ENCODE measurements at regions not wholly inside any gene's neighbourhood (a gene's known extent, or its start where the extent isn't known, plus 50 kb on each side); places are given as distances from the start of the nearest gene placed in this dataset.

GRCh38 chr3:104598848-104599511, 767.7 kb upstream of the ALCAM start:
- no peak for FAIRE-seq
- Histone ChIP-seq H3K27ac (ENCODE audit: control insufficient read depth, insufficient read depth, low read length) (no peak overlapping the region), H3K4me2 (ENCODE audit: control insufficient read depth, extremely low read depth, insufficient read depth, low read depth, low read length) (no peak overlapping the region), H3K36me3 (ENCODE audit: control insufficient read depth in 2 of 2, extremely low read depth in 1 of 2, insufficient read depth in 2 of 2, low read length in 2 of 2) (no peaks in the 10 kb centered on the region), H3K4me1 (ENCODE audit: control insufficient read depth, extremely low read depth, insufficient read depth, low read length) (no peaks in the 10 kb centered on the region), H4K20me1 (ENCODE audit: control insufficient read depth, extremely low read depth, insufficient read depth, low read length) (no peaks in the 10 kb centered on the region), H3K27me3 (ENCODE audit: control insufficient read depth, extremely low read depth, insufficient read depth, low read length) (no peaks in the 10 kb centered on the region), H3K9me1 (ENCODE audit: control insufficient read depth, extremely low read depth, insufficient read depth, low read length) (no peaks in the 10 kb centered on the region), H3K9ac (ENCODE audit: control insufficient read depth, extremely low read depth, insufficient read depth, low read length) (no peak overlapping the region), H3K79me2 (ENCODE audit: control insufficient read depth, insufficient read depth, low read length) (no peaks in the 10 kb centered on the region), H3K4me3 (ENCODE audit: control insufficient read depth in 2 of 3, extremely low read depth in 1 of 3, insufficient read depth in 2 of 3, low read depth in 1 of 3, low read length in 3 of 3) (no peak overlapping the region), H2AFZ (ENCODE audit: control insufficient read depth, low read length) (no peak overlapping the region), H3K9me3 (ENCODE audit: control insufficient read depth, low read depth, low read length) (no peaks in the 10 kb centered on the region)
- TF ChIP-seq EZH2 (IDR thresholded peaks at IDR 0.05; ENCODE audit: low read length), result no peak
- TF ChIP-seq, protein P1, sequence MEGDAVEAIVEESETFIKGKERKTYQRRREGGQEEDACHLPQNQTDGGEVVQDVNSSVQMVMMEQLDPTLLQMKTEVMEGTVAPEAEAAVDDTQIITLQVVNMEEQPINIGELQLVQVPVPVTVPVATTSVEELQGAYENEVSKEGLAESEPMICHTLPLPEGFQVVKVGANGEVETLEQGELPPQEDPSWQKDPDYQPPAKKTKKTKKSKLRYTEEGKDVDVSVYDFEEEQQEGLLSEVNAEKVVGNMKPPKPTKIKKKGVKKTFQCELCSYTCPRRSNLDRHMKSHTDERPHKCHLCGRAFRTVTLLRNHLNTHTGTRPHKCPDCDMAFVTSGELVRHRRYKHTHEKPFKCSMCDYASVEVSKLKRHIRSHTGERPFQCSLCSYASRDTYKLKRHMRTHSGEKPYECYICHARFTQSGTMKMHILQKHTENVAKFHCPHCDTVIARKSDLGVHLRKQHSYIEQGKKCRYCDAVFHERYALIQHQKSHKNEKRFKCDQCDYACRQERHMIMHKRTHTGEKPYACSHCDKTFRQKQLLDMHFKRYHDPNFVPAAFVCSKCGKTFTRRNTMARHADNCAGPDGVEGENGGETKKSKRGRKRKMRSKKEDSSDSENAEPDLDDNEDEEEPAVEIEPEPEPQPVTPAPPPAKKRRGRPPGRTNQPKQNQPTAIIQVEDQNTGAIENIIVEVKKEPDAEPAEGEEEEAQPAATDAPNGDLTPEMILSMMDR (optimal IDR thresholded peaks at IDR 0.05 in 1 of 3, IDR thresholded peaks at IDR 0.05 in 1 of 3, conservative IDR thresholded peaks at IDR 0.05 in 1 of 3; ENCODE audit: extremely low read depth in 1 of 3, insufficient read depth in 2 of 3, low read length in 3 of 3), result no peak
- DNase-seq (ENCODE audit: low read depth, low spot score), result no peak
- dilution Hi-C loops (cut with MboI; ENCODE audit: extremely low pct_ligation_motif_present, low sequenced_read_pairs), result no loop called here

DNA sequence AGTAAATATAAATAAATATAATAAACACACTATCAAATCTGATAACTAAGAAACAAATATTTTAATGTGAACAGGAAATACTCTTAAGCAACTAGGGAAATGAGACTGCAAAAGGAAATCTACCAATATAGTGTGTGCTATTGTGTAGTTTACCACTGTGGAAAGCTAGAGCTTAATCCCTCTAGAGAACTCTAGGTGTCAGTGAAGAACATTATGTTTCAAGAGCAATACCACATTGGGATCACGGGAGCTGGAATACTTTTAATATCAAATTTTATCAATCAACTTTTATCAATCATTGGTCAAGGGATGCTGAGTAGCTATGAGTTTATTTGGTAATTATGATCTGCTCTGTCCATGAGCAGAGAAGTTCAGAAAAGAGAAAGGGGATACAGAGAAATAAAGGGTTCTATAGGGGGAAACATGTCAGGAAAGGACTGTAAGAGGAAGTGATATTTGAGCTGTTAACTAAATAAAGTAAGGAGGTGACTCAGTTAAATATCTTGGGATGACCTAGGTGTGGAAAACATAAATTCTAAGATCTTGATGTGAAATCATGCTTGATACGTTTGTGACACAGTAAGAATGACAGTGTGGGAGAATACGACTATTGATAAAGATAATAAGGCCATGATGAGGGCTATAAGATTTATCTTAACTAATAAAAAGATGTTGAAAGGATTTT, 762.2 kb upstream of the ALCAM start:
- no peak overlapping the region for H3K27ac ChIP-seq (ENCODE audit: control insufficient read depth, insufficient read depth, low read length)
- TF ChIP-seq, protein P1 (optimal IDR thresholded peaks at IDR 0.05 in 1 of 3, IDR thresholded peaks at IDR 0.05 in 1 of 3, conservative IDR thresholded peaks at IDR 0.05 in 1 of 3; ENCODE audit: extremely low read depth in 1 of 3, insufficient read depth in 2 of 3, low read length in 3 of 3), result peak in 2 of 3 experiments; percentile 12 to 17
- no peak for TF ChIP-seq EZH2 (IDR thresholded peaks at IDR 0.05; ENCODE audit: low read length)
- no peak overlapping the region for H3K4me3 ChIP-seq (ENCODE audit: control insufficient read depth in 2 of 3, extremely low read depth in 1 of 3, insufficient read depth in 2 of 3, low read depth in 1 of 3, low read length in 3 of 3)
- FAIRE-seq (no peak), DNase-seq (ENCODE audit: low read depth, low spot score) (no peak)
- H3K36me3 ChIP-seq (ENCODE audit: control insufficient read depth in 2 of 2, extremely low read depth in 1 of 2, insufficient read depth in 2 of 2, low read length in 2 of 2), result no peaks in the 10 kb centered on the region
- dilution Hi-C loops (cut with MboI; ENCODE audit: extremely low pct_ligation_motif_present, low sequenced_read_pairs), result no loop called here
- H3K4me2 ChIP-seq (ENCODE audit: control insufficient read depth, extremely low read depth, insufficient read depth, low read depth, low read length), result no peak overlapping the region
- no peaks in the 10 kb centered on the region for H3K79me2 ChIP-seq (ENCODE audit: control insufficient read depth, insufficient read depth, low read length)
- no peaks in the 10 kb centered on the region for H3K27me3 ChIP-seq (ENCODE audit: control insufficient read depth, extremely low read depth, insufficient read depth, low read length)
- no peak overlapping the region for H2AFZ ChIP-seq (ENCODE audit: control insufficient read depth, low read length)
- no peaks in the 10 kb centered on the region for H3K9me1 ChIP-seq (ENCODE audit: control insufficient read depth, extremely low read depth, insufficient read depth, low read length)
- H3K4me1 ChIP-seq (ENCODE audit: control insufficient read depth, extremely low read depth, insufficient read depth, low read length), result no peaks in the 10 kb centered on the region
- H3K9me3 ChIP-seq (ENCODE audit: control insufficient read depth, low read depth, low read length), result no peaks in the 10 kb centered on the region
- H4K20me1 ChIP-seq (ENCODE audit: control insufficient read depth, extremely low read depth, insufficient read depth, low read length), result no peaks in the 10 kb centered on the region
- no peak overlapping the region for H3K9ac ChIP-seq (ENCODE audit: control insufficient read depth, extremely low read depth, insufficient read depth, low read length)
